CD14-positive monocyte (primary cell): ENCODE measurements at regions not wholly inside any gene's neighbourhood (a gene's known extent, or its start where the extent isn't known, plus 50 kb on each side); places are given as distances from the start of the nearest gene placed in this dataset.

ENCODE experiments used
- DNase-seq, 3 donors: peaks; one replicate each; pipeline ENCODE4 v3.0.0-alpha.2; 2011 to 2022
- H2AFZ ChIP-seq: 2 replicates; pipeline ENCODE4 v1.6.0; 2012; ENCODE audit warnings: mild to moderate bottlenecking, low read depth, low read length, inconsistent platforms; ENCODE audit not compliant: insufficient read depth, poor library complexity, severe bottlenecking
- H3K27ac ChIP-seq, 2 donors: 1 replicate in 1 of 2; 2 replicates in 1 of 2; pipeline ENCODE4 v1.5.1; 2012 to 2013; ENCODE audit warnings: low read length in 2 of 2, control low read depth in 1 of 2, inconsistent platforms in 1 of 2, low read depth in 1 of 2, mild to moderate bottlenecking in 1 of 2
- H3K27me3 ChIP-seq, 2 donors: one replicate each; pipeline versions ENCODE4 v1.6.0 to v1.6.1; 2011 to 2013; ENCODE audit warnings: low read length in 2 of 2; ENCODE audit not compliant: control insufficient read depth in 2 of 2, insufficient read depth in 2 of 2
- H3K36me3 ChIP-seq, 2 donors: replicated peaks in 1 of 2; 1 replicate in 1 of 2; 2 replicates in 1 of 2; pipeline versions ENCODE4 v1.5.1 to v1.6.1; 2012 to 2013; ENCODE audit warnings: low read length in 2 of 2, control low read depth in 1 of 2, inconsistent platforms in 1 of 2, mild to moderate bottlenecking in 1 of 2; ENCODE audit not compliant: insufficient read depth in 2 of 2, control insufficient read depth in 1 of 2
- H3K4me1 ChIP-seq, 2 donors: 1 replicate in 1 of 2; 2 replicates in 1 of 2; pipeline versions ENCODE4 v1.5.1 to v1.6.1; 2012 to 2013; ENCODE audit warnings: low read length in 2 of 2, control low read depth in 1 of 2, inconsistent platforms in 1 of 2, mild to moderate bottlenecking in 1 of 2, moderate library complexity in 1 of 2; ENCODE audit not compliant: insufficient read depth in 2 of 2, control insufficient read depth in 1 of 2
- H3K4me2 ChIP-seq: replicated peaks from 2 replicates; pipeline ENCODE3; 2012; ENCODE audit warnings: low read length, moderate library complexity, mild to moderate bottlenecking; ENCODE audit not compliant: poor library complexity, severe bottlenecking; ENCODE audit errors: extremely low read depth
- H3K4me3 ChIP-seq, 3 experiments: fragments of 200-600 bp in 1 of 3; sonication (generic) in 1 of 3; replicated peaks in 1 of 3; 1 replicate in 2 of 3; 2 replicates in 1 of 3; pipeline ENCODE4 v1.5.1; 2011 to 2013; ENCODE audit warnings: low read length in 3 of 3, mild to moderate bottlenecking in 3 of 3, control low read depth in 2 of 3, low read depth in 2 of 3, inconsistent platforms in 1 of 3, moderate library complexity in 1 of 3
- H3K79me2 ChIP-seq: 2 replicates; pipeline ENCODE4 v1.6.0; 2012; ENCODE audit warnings: mild to moderate bottlenecking, control low read depth, inconsistent platforms, low read length, moderate library complexity; ENCODE audit not compliant: insufficient read depth
- H3K9ac ChIP-seq: 2 replicates; pipeline ENCODE4 v1.6.0; 2017; ENCODE audit warnings: low read length, mild to moderate bottlenecking; ENCODE audit not compliant: insufficient read depth, poor library complexity, severe bottlenecking
- H3K9me3 ChIP-seq, 2 donors: replicated peaks in 1 of 2; 1 replicate in 1 of 2; 2 replicates in 1 of 2; pipeline versions ENCODE4 v1.5.1 to v1.6.1; 2012 to 2013; ENCODE audit warnings: low read length in 2 of 2, control low read depth in 1 of 2; ENCODE audit not compliant: control insufficient read depth in 1 of 2, insufficient read depth in 1 of 2
- H4K20me1 ChIP-seq: 2 replicates; pipeline ENCODE4 v1.6.0; 2012; ENCODE audit warnings: mild to moderate bottlenecking, low read length, control low read depth, moderate library complexity; ENCODE audit not compliant: insufficient read depth
- H3K27ac Mint-ChIP-seq, 7 donors: one replicate each; pipeline ENCODE4 v1.8.0; 2020; ENCODE audit warnings: mild to moderate bottlenecking in 7 of 7, mixed read lengths in 7 of 7, moderate library complexity in 6 of 7, inconsistent platforms in 2 of 7
- H3K27me3 Mint-ChIP-seq, 3 donors: one replicate each; pipeline ENCODE4 v1.8.0; 2021 to 2022; ENCODE audit warnings: low read depth in 3 of 3, mild to moderate bottlenecking in 3 of 3, mixed read lengths in 3 of 3, moderate library complexity in 3 of 3, inconsistent platforms in 1 of 3
- H3K36me3 Mint-ChIP-seq, 2 donors: one replicate each; pipeline ENCODE4 v1.8.0; 2020; ENCODE audit warnings: mixed read lengths in 2 of 2, inconsistent platforms in 1 of 2, mild to moderate bottlenecking in 1 of 2
- H3K4me1 Mint-ChIP-seq: one replicate; pipeline ENCODE4 v1.8.0; 2020; ENCODE audit warnings: mild to moderate bottlenecking, mixed read lengths
- H3K4me3 Mint-ChIP-seq, 2 donors: one replicate each; pipeline ENCODE4 v1.8.0; 2020; ENCODE audit warnings: mild to moderate bottlenecking in 2 of 2, mixed read lengths in 2 of 2, moderate library complexity in 1 of 2
- H3K9me3 Mint-ChIP-seq, 7 donors: one replicate each; pipeline ENCODE4 v1.8.0; 2020 to 2022; ENCODE audit warnings: mixed read lengths in 7 of 7, mild to moderate bottlenecking in 6 of 7, moderate library complexity in 6 of 7, inconsistent platforms in 2 of 7
- CTCF ChIP-seq: fragments of 200-600 bp; IDR thresholded peaks from one replicate; pipeline ENCODE4 v1.8.0; 2022; ENCODE audit warnings: antibody characterized with exemption, mild to moderate bottlenecking
- WGBS: methylation state at CpG from one replicate; pipeline ENCODE4 v1.1.5; 2013; ENCODE audit warnings: missing lambda C conversion rate; ENCODE audit not compliant: insufficient coverage; 5-methylcytosine and 5-hydroxymethylcytosine counted together
- intact Hi-C, 2 donors: fragments of 100-400 bp; cut with micrococcal nuclease; formaldehyde crosslinking; loops; one replicate each; pipeline versions ENCODE4 v1.15.0 to v1.15.1; 2023

GRCh38 chrX:126982158-126982557 lies 162.6 kb downstream of the PRR32 start:
- H3K27me3 ChIP-seq, result no peaks in the 10 kb centered on the region
- Mint-ChIP-seq H3K9me3 (peaks cover 0 to 5% (median 0%) of the 10 kb centered on the region in 7 donors), H3K27me3 (peaks cover 0 to 1% (median 0%) of the 10 kb centered on the region in 3 donors), H3K36me3 (no peaks in the 10 kb centered on the region), H3K4me1 (no peaks in the 10 kb centered on the region), H3K4me3 (no peak overlapping the region), H3K27ac (no peak overlapping the region)
- H2AFZ ChIP-seq, result no peak overlapping the region
- H3K9me3 ChIP-seq, result no peaks in the 10 kb centered on the region
- H3K4me1 ChIP-seq, result no peaks in the 10 kb centered on the region
- H3K9ac ChIP-seq, result no peak overlapping the region
- no peaks in the 10 kb centered on the region for H3K79me2 ChIP-seq
- TF ChIP-seq CTCF, result no peak
- H3K27ac ChIP-seq, result no peak overlapping the region
- DNase-seq, result no peak
- no CpG with 5 or more reads among the region's 3 CpGs for WGBS
- H3K4me2 ChIP-seq, result no peak overlapping the region
- no peaks in the 10 kb centered on the region for H4K20me1 ChIP-seq
- no peak overlapping the region for H3K4me3 ChIP-seq
- H3K36me3 ChIP-seq, result no peaks in the 10 kb centered on the region
- intact Hi-C loops, result no loop called here

- no peak for TF ChIP-seq CTCF
- no peaks in the 10 kb centered on the region for H4K20me1 ChIP-seq
- H3K36me3 Mint-ChIP-seq, result no peaks in the 10 kb centered on the region
Observed at GRCh38 chrX:126985027-126985426, 165.5 kb downstream of the PRR32 start.

More at GRCh38 chrX:126985027-126985426, 165.5 kb downstream of the PRR32 start:
- intact Hi-C loops, result no loop called here
- H3K4me3 Mint-ChIP-seq, result no peak overlapping the region
- Histone ChIP-seq H3K27me3 (no peaks in the 10 kb centered on the region), H2AFZ (no peak overlapping the region), H3K79me2 (no peaks in the 10 kb centered on the region), H3K27ac (no peak overlapping the region), H3K4me2 (no peak overlapping the region), H3K4me1 (no peaks in the 10 kb centered on the region), H3K9me3 (no peaks in the 10 kb centered on the region), H3K36me3 (no peaks in the 10 kb centered on the region), H3K9ac (no peak overlapping the region), H3K4me3 (no peak overlapping the region)
- no peak for DNase-seq
- H3K9me3 Mint-ChIP-seq, result peaks cover 0 to 6% (median 2%) of the 10 kb centered on the region in 7 donors
- H3K4me1 Mint-ChIP-seq, result no peaks in the 10 kb centered on the region
- peaks cover 0 to 1% (median 0%) of the 10 kb centered on the region in 3 donors for H3K27me3 Mint-ChIP-seq
- H3K27ac Mint-ChIP-seq, result no peak overlapping the region
